Hematopoietic multipotent progenitor cell treated with erythropoietin and hydrocortisone succinate and interleukin-3 and kit ligand, for 6 days (in vitro differentiated cells): ENCODE measurements at regions not wholly inside any gene's neighbourhood (a gene's known extent, or its start where the extent isn't known, plus 50 kb on each side); places are given as distances from the start of the nearest gene placed in this dataset.
"Not testable (repeated sequence)": the region's sequence is repeated elsewhere in the genome, so short reads cannot be mapped to it uniquely, and the experiment has no call there.

Source experiments
- DNase-seq: peaks from one replicate; pipeline ENCODE4 v3.0.0-alpha.2; 2015

GRCh38 chr3:109918740-109919139, 581.4 kb upstream of the DPPA4 start:
- DNase-seq = no peak

GRCh38 chr3:109920749-109921148, 583.4 kb upstream of the DPPA4 start:
- no peak for DNase-seq

GRCh38 chr3:109921509-109921908, 584.2 kb upstream of the DPPA4 start:
- no peak for DNase-seq

GRCh38 chr3:109922856-109923255, 585.5 kb upstream of the DPPA4 start:
- no peak for DNase-seq

GRCh38 chr3:109923431-109923830, 586.1 kb upstream of the DPPA4 start:
- DNase-seq = no peak

GRCh38 chr3:109924196-109924595, 586.9 kb upstream of the DPPA4 start:
- DNase-seq = no peak

GRCh38 chr3:109926376-109926775, 589.0 kb upstream of the DPPA4 start:
- DNase-seq = no peak

GRCh38 chr3:109927161-109927560, 589.8 kb upstream of the DPPA4 start:
- DNase-seq = no peak

- no peak for DNase-seq
These were observed 590.4 kb upstream of the DPPA4 start for GRCh38 chr3:109927726-109928125.

- no peak for DNase-seq
These were observed 593.2 kb upstream of the DPPA4 start for GRCh38 chr3:109930582-109930981.

GRCh38 chr3:109933576-109933975, 596.2 kb upstream of the DPPA4 start:
- no peak for DNase-seq

GRCh38 chr3:109939817-109940216, 602.5 kb upstream of the DPPA4 start:
- no peak for DNase-seq

GRCh38 chr3:109943181-109943580, 605.8 kb upstream of the DPPA4 start:
- DNase-seq = no peak

GRCh38 chr3:109944836-109945235, 607.5 kb upstream of the DPPA4 start:
- no peak for DNase-seq

GRCh38 chr3:109952924-109953323, 615.6 kb upstream of the DPPA4 start:
- DNase-seq = no peak

- no peak for DNase-seq
These were observed 626.5 kb upstream of the DPPA4 start for GRCh38 chr3:109963831-109964230.

GRCh38 chr3:109973733-109974132, 636.4 kb upstream of the DPPA4 start:
- DNase-seq = no peak

GRCh38 chr3:109977897-109978296, 640.6 kb upstream of the DPPA4 start:
- no peak for DNase-seq

- no peak for DNase-seq
These were observed 644.9 kb upstream of the DPPA4 start for GRCh38 chr3:109982201-109982600.

- no peak for DNase-seq
These were observed 647.6 kb upstream of the DPPA4 start for GRCh38 chr3:109984976-109985375.

GRCh38 chr3:109985943-109986555, 648.7 kb upstream of the DPPA4 start:
- no peak for DNase-seq

- DNase-seq = no peak
These were observed 657.5 kb upstream of the DPPA4 start for GRCh38 chr3:109994853-109995252.

GRCh38 chr3:109995377-109995776, 658.0 kb upstream of the DPPA4 start:
- no peak for DNase-seq

GRCh38 chr3:110001905-110002304, 664.6 kb upstream of the DPPA4 start:
- not testable (repeated sequence) for DNase-seq

- no peak for DNase-seq
These were observed 669.6 kb upstream of the DPPA4 start for GRCh38 chr3:110006913-110007312.
